Breast epithelium (tissue), 4 donors: ENCODE measurements at regions not wholly inside any gene's neighbourhood (a gene's known extent, or its start where the extent isn't known, plus 50 kb on each side); places are given as distances from the start of the nearest gene placed in this dataset.

Experiments used
- DNase-seq, 2 donors: peaks; one replicate each; pipeline ENCODE4 v3.0.0-alpha.2; 2019; ENCODE audit warnings: low spot score in 2 of 2
- H3K27ac ChIP-seq, 2 donors: fragments of 200-600 bp; sonication (generic) in 1 of 2; one replicate each; pipeline ENCODE4 v1.5.1; 2016 to 2019; ENCODE audit warnings: mild to moderate bottlenecking in 1 of 2
- H3K27me3 ChIP-seq, 2 donors: fragments of 200-600 bp; sonication (generic) in 1 of 2; one replicate each; pipeline versions ENCODE4 v1.5.1 to v1.6.0; 2017 to 2019; ENCODE audit warnings: control low read depth in 1 of 2, mild to moderate bottlenecking in 1 of 2
- H3K36me3 ChIP-seq: fragments of 200-600 bp; one replicate; pipeline ENCODE4 v1.5.1; 2019
- H3K4me1 ChIP-seq, 2 donors: fragments of 200-600 bp; sonication (generic); one replicate each; pipeline ENCODE4 v1.5.1; 2016 to 2019; ENCODE audit warnings: control low read depth in 1 of 2
- H3K4me3 ChIP-seq, 3 donors: fragments of 200-600 bp; sonication (generic); 1 replicate in 2 of 3; 2 replicates in 1 of 3; pipeline ENCODE4 v1.5.1; 2016 to 2019; ENCODE audit warnings: mild to moderate bottlenecking in 3 of 3, moderate library complexity in 2 of 3
- H3K9me3 ChIP-seq, 2 donors: fragments of 200-600 bp; sonication (generic) in 1 of 2; one replicate each; pipeline ENCODE4 v1.5.1; 2016 to 2019; ENCODE audit warnings: control low read depth in 1 of 2
- CTCF ChIP-seq, 3 donors: fragments of 450-650 bp; IDR thresholded peaks; one replicate each; pipeline ENCODE4 v1.5.1; 2016 to 2017; ENCODE audit warnings: antibody characterized with exemption in 3 of 3, mild to moderate bottlenecking in 3 of 3, moderate library complexity in 3 of 3
- POLR2A ChIP-seq: fragments of 450-650 bp; IDR thresholded peaks from one replicate; pipeline ENCODE4 v1.6.1; 2016; ENCODE audit warnings: antibody characterized with exemption, mild to moderate bottlenecking, moderate library complexity
- POLR2AphosphoS5 ChIP-seq, 3 donors: sonication (generic); formaldehyde crosslinking; IDR thresholded peaks; one replicate each; pipeline ENCODE4 v1.6.1; 2017; ENCODE audit warnings: antibody characterized with exemption in 3 of 3
- intact Hi-C: fragments of 100-400 bp; cut with DNase I; formaldehyde crosslinking; loops from one replicate; pipeline ENCODE4 v1.15.1; 2023; ENCODE audit warnings: low total_unique reads

DNA sequence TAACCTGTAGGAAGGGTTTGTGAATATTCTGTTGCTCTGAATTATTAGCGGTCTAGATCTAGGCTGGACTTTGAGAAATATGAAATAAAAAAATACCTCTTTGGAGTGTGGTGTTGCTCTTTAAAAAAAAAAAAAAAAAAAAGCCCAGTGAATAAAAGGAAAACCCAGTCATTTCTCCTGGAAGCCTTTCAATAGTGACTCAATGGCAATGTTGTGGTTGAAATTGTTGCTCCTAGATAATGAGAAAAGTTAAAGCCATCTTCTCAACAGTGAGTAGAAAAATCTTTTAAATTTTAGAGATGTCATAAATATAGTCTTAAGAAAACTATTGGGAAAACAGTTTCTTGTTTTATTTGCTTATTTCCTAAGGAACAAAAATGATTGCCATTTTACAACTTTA lies 135.3 kb downstream of the RFC3 start:
- no peaks in the 10 kb centered on the region for H3K36me3 ChIP-seq
- H3K27ac ChIP-seq = no peak overlapping the region
- TF ChIP-seq CTCF (IDR thresholded peaks at IDR 0.05) (no peak), POLR2A (no peak), POLR2AphosphoS5 (IDR thresholded peaks at IDR 0.05) (no peak)
- DNase-seq = no peak
- no peaks in the 10 kb centered on the region for H3K9me3 ChIP-seq
- H3K4me3 ChIP-seq = no peak overlapping the region
- no peaks in the 10 kb centered on the region for H3K4me1 ChIP-seq
- intact Hi-C loops = no loop called here
- no peaks in the 10 kb centered on the region for H3K27me3 ChIP-seq

- no peak for DNase-seq
- Histone ChIP-seq H3K27me3 (no peaks in the 10 kb centered on the region), H3K4me1 (no peaks in the 10 kb centered on the region), H3K27ac (no peak overlapping the region), H3K4me3 (no peak overlapping the region), H3K9me3 (no peaks in the 10 kb centered on the region), H3K36me3 (no peaks in the 10 kb centered on the region)
- TF ChIP-seq CTCF (IDR thresholded peaks at IDR 0.05) = no peak
- no peak for TF ChIP-seq POLR2AphosphoS5 (IDR thresholded peaks at IDR 0.05)
- no peak for TF ChIP-seq POLR2A
- intact Hi-C loops = no loop called here
Measured at GRCh38 chr13:33953781-33954180, 135.8 kb downstream of the RFC3 start.

- DNase-seq = no peak
- Histone ChIP-seq H3K4me3 (no peak overlapping the region), H3K27ac (no peak overlapping the region), H3K36me3 (no peaks in the 10 kb centered on the region), H3K27me3 (no peaks in the 10 kb centered on the region), H3K9me3 (no peaks in the 10 kb centered on the region), H3K4me1 (no peaks in the 10 kb centered on the region)
- intact Hi-C loops = no loop called here
- no peak for TF ChIP-seq POLR2A
- no peak for TF ChIP-seq POLR2AphosphoS5 (IDR thresholded peaks at IDR 0.05)
- TF ChIP-seq CTCF (IDR thresholded peaks at IDR 0.05) = no peak
Measured at GRCh38 chr13:33956346-33956745, 138.4 kb downstream of the RFC3 start.

GRCh38 chr13:33957497-33957905 lies 139.6 kb downstream of the RFC3 start:
- Histone ChIP-seq H3K4me3 (no peak overlapping the region), H3K27me3 (no peaks in the 10 kb centered on the region), H3K27ac (no peak overlapping the region), H3K4me1 (no peaks in the 10 kb centered on the region), H3K9me3 (no peaks in the 10 kb centered on the region), H3K36me3 (no peaks in the 10 kb centered on the region)
- no peak for DNase-seq
- intact Hi-C loops = no loop called here
- no peak for TF ChIP-seq CTCF (IDR thresholded peaks at IDR 0.05)
- no peak for TF ChIP-seq POLR2A
- TF ChIP-seq POLR2AphosphoS5 (IDR thresholded peaks at IDR 0.05) = no peak

GRCh38 chr13:33958964-33959363 lies 141.0 kb downstream of the RFC3 start:
- TF ChIP-seq POLR2A (no peak), POLR2AphosphoS5 (IDR thresholded peaks at IDR 0.05) (no peak), CTCF (IDR thresholded peaks at IDR 0.05) (no peak)
- DNase-seq = no peak
- H3K27ac ChIP-seq = no peak overlapping the region
- intact Hi-C loops = no loop called here
- no peaks in the 10 kb centered on the region for H3K9me3 ChIP-seq
- H3K36me3 ChIP-seq = no peaks in the 10 kb centered on the region
- H3K4me3 ChIP-seq = no peak overlapping the region
- no peaks in the 10 kb centered on the region for H3K4me1 ChIP-seq
- no peaks in the 10 kb centered on the region for H3K27me3 ChIP-seq
